Right atrium auricular region (tissue), 2 donors: ENCODE measurements at regions not wholly inside any gene's neighbourhood (a gene's known extent, or its start where the extent isn't known, plus 50 kb on each side); places are given as distances from the start of the nearest gene placed in this dataset.

Experiments used
- DNase-seq: peaks from one replicate; pipeline ENCODE4 v3.0.0-alpha.2; 2019; ENCODE audit warnings: low spot score
- H3K27ac ChIP-seq, 2 donors: fragments of 200-600 bp; sonication (generic); 1 replicate in 1 of 2; 2 replicates in 1 of 2; pipeline ENCODE4 v1.5.1; 2016 to 2019
- H3K27me3 ChIP-seq, 2 donors: fragments of 200-600 bp; sonication (generic); one replicate each; pipeline versions ENCODE4 v1.5.1 to v1.6.0; 2017 to 2019
- H3K36me3 ChIP-seq: fragments of 200-600 bp; sonication (generic); one replicate; pipeline ENCODE4 v1.5.1; 2016
- H3K4me1 ChIP-seq, 2 donors: fragments of 200-600 bp; sonication (generic); one replicate each; pipeline versions ENCODE4 v1.5.1 to v1.6.0; 2017 to 2019
- H3K4me3 ChIP-seq, 2 donors: fragments of 200-600 bp; sonication (generic); 1 replicate in 1 of 2; 2 replicates in 1 of 2; pipeline ENCODE4 v1.5.1; 2017 to 2019; ENCODE audit warnings: mild to moderate bottlenecking in 1 of 2, moderate library complexity in 1 of 2
- H3K9me3 ChIP-seq, 2 donors: fragments of 200-600 bp; sonication (generic); one replicate each; pipeline ENCODE4 v1.5.1; 2019
- TF ChIP-seq, protein P1 (sequence below), 2 donors: fragments of 200-600 bp; sonication (generic); IDR thresholded peaks; one replicate each; pipeline ENCODE4 v1.5.1; 2019; ENCODE audit warnings: antibody characterized with exemption in 2 of 2

DNA sequence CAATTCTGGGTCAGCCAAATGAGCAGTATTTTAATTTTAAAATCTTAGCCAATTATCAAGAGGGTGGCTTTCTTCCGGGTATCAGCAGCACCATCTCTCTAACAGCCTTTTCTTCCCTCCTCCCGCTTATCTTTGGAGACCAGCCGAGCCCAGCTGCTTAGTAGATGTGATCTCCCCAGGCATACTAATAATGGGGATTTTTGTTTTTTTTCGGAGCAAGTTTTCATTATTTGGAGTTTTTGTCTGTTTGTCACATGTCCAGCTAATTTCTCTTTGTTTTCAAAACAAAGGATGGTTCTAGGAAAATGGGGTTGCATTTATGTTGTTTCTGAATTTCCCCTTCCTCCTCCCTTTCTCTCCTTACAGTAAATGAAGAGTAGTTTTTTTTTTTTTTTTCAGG lies 170.5 kb upstream of the MPHOSPH6 start:
- Histone ChIP-seq H3K27ac (no peak overlapping the region), H3K4me1 (no peaks in the 10 kb centered on the region), H3K36me3 (no peaks in the 10 kb centered on the region), H3K9me3 (peaks cover 0 to 5% of the 10 kb centered on the region in 2 donors), H3K27me3 (no peaks in the 10 kb centered on the region), H3K4me3 (no peak overlapping the region)
- TF ChIP-seq, protein P1, sequence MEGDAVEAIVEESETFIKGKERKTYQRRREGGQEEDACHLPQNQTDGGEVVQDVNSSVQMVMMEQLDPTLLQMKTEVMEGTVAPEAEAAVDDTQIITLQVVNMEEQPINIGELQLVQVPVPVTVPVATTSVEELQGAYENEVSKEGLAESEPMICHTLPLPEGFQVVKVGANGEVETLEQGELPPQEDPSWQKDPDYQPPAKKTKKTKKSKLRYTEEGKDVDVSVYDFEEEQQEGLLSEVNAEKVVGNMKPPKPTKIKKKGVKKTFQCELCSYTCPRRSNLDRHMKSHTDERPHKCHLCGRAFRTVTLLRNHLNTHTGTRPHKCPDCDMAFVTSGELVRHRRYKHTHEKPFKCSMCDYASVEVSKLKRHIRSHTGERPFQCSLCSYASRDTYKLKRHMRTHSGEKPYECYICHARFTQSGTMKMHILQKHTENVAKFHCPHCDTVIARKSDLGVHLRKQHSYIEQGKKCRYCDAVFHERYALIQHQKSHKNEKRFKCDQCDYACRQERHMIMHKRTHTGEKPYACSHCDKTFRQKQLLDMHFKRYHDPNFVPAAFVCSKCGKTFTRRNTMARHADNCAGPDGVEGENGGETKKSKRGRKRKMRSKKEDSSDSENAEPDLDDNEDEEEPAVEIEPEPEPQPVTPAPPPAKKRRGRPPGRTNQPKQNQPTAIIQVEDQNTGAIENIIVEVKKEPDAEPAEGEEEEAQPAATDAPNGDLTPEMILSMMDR (IDR thresholded peaks at IDR 0.05): no peak
- no peak for DNase-seq

DNA sequence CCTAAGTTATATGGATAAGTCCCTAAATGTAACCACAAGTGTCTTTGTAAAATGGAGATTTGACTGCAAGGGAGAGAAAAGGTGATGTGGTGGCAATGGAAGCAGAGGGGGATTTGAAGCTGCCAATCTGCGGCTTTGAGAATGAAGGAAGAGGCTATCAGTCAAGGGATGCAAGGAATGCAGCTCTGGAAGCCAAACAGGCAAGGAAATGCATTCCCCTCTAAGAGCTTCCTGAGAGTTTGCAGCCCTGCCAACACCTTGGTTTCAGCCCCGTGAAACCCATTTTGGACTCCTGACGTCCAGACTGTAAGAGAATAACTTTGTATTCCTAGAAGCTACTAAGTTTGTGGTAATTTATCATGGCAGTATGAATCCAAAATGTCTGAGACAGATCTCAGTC lies 167.3 kb upstream of the MPHOSPH6 start:
- Histone ChIP-seq H3K4me1 (no peaks in the 10 kb centered on the region), H3K9me3 (peaks cover 0 to 5% of the 10 kb centered on the region in 2 donors), H3K4me3 (no peak overlapping the region), H3K27ac (no peak overlapping the region), H3K27me3 (no peaks in the 10 kb centered on the region), H3K36me3 (no peaks in the 10 kb centered on the region)
- TF ChIP-seq, protein P1 (IDR thresholded peaks at IDR 0.05): no peak
- DNase-seq: no peak

DNA sequence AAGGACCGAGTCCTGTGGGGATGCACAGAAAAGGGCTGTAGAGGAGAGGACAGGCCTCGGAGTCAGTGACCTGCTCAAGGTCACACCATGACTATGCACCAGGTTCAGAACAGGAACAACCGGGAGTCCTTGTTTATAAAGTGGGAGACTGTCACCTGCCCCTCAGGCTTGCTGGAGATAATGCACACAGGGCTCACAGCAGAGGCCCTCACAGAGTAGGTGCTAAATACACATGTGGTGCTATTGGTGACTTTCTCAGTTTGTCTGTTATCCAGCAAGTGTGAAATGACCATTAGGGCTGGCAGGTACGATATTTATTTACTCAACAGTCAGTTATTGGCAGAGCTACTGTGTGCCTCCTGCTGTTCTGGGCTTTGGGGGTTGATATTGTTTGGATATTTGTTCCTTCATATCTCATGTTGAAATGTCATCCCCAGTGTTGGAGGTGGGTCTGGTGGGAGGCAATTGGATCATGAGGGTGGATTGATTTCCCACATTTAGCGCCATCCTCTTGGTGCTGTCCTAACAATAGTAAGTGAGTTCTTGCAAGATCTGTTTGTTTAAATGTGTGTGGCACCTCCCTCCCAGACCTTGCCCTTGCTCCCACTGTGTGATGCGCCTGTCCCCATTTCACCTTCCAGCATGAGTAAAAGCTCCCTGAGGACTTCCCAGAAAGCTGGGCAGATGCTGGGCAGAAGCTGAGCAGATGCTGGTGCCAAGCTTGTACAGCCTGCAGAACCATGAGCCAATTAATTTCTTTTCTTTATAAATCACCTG lies 162.1 kb upstream of the MPHOSPH6 start:
- no peaks in the 10 kb centered on the region for H3K4me1 ChIP-seq
- H3K9me3 ChIP-seq: no peaks in the 10 kb centered on the region
- H3K27me3 ChIP-seq: no peaks in the 10 kb centered on the region
- no peak overlapping the region for H3K4me3 ChIP-seq
- TF ChIP-seq, protein P1 (IDR thresholded peaks at IDR 0.05): no peak
- no peak for DNase-seq
- H3K36me3 ChIP-seq: no peaks in the 10 kb centered on the region
- no peak overlapping the region for H3K27ac ChIP-seq

DNA sequence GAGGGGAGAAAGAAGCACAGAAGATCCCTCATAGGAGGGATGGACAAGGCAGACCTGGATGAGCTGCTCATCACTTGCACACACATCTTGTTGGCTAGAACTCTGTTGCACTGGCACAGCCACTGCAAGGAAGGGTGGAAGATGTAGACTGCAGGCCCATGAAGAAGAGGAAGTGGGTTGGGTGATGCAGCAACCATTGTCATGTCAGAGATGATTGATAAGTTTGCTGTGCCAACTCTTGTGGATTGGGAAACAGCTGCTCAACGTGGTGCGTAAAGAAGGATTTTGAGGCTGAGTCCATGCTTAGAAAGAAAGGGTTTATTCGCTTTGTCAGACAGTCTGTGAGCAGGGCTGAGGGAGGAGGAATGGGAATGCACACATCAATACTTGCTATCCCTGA lies 161.4 kb upstream of the MPHOSPH6 start:
- H3K27ac ChIP-seq: no peak overlapping the region
- H3K36me3 ChIP-seq: no peaks in the 10 kb centered on the region
- no peaks in the 10 kb centered on the region for H3K9me3 ChIP-seq
- H3K4me1 ChIP-seq: no peaks in the 10 kb centered on the region
- TF ChIP-seq, protein P1 (IDR thresholded peaks at IDR 0.05): no peak
- H3K27me3 ChIP-seq: no peaks in the 10 kb centered on the region
- no peak overlapping the region for H3K4me3 ChIP-seq
- no peak for DNase-seq

DNA sequence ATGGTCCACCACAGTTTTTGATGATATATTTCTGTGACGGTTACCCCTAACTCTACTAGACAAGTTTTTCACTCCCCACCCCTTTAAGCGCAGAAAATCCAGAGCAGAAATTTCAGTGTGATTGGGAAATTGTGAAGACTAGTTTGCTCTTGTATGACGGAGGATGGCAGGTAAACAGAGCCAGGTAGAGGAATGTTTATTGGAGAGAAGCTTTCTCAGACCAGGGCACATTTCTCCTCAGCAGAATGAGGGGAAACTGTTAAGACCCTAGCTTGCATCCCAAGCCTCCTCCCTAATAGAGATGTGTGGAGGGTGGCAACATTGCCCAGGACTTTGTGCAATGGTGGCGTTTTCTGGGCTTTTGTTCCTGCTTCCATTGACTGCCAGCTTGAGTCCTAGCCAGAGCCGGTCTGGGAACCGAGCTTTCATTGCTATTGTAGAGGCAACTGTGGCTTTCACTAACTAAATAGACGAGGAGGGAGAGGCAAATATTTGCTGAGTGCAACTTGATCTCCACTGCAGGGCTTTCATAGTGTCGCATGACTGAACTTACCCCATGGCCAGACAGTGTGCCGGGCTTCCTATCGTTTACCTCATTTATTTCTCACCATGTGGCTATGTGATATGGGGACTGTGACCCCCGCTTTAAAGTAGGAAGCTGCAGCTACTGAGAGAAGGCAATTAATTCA lies 159.6 kb upstream of the MPHOSPH6 start:
- Histone ChIP-seq H3K4me1 (no peaks in the 10 kb centered on the region), H3K27ac (no peak overlapping the region), H3K4me3 (no peak overlapping the region), H3K36me3 (no peaks in the 10 kb centered on the region), H3K9me3 (no peaks in the 10 kb centered on the region), H3K27me3 (no peaks in the 10 kb centered on the region)
- TF ChIP-seq, protein P1 (IDR thresholded peaks at IDR 0.05): no peak
- no peak for DNase-seq
